ENCODE measurements at regions not wholly inside any gene's neighbourhood (a gene's known extent, or its start where the extent isn't known, plus 50 kb on each side); places are given as distances from the start of the nearest gene placed in this dataset.

- TF ChIP-seq POLR2AphosphoS5 (IDR thresholded peaks at IDR 0.05; ENCODE audit: low read depth, low read length) (no peak), SP1 (IDR thresholded peaks at IDR 0.05; ENCODE audit: low read depth) (no peak), FOSL1 (IDR thresholded peaks at IDR 0.05; ENCODE audit: low read depth) (no peak), POLR2A (IDR thresholded peaks at IDR 0.05; ENCODE audit: borderline replicate concordance, extremely low read depth, insufficient read depth, insufficient read length) (no peak), ZNF274 (IDR thresholded peaks at IDR 0.05; ENCODE audit: low read depth, low read length) (no peak), YY1 (IDR thresholded peaks at IDR 0.05; ENCODE audit: extremely low read depth, insufficient replicate concordance, low read depth, low read length) (no peak), CEBPB (IDR thresholded peaks at IDR 0.05; ENCODE audit: low read depth) (no peak), EZH2 (IDR thresholded peaks at IDR 0.05) (no peak)
- TF ChIP-seq, protein P1, sequence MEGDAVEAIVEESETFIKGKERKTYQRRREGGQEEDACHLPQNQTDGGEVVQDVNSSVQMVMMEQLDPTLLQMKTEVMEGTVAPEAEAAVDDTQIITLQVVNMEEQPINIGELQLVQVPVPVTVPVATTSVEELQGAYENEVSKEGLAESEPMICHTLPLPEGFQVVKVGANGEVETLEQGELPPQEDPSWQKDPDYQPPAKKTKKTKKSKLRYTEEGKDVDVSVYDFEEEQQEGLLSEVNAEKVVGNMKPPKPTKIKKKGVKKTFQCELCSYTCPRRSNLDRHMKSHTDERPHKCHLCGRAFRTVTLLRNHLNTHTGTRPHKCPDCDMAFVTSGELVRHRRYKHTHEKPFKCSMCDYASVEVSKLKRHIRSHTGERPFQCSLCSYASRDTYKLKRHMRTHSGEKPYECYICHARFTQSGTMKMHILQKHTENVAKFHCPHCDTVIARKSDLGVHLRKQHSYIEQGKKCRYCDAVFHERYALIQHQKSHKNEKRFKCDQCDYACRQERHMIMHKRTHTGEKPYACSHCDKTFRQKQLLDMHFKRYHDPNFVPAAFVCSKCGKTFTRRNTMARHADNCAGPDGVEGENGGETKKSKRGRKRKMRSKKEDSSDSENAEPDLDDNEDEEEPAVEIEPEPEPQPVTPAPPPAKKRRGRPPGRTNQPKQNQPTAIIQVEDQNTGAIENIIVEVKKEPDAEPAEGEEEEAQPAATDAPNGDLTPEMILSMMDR (IDR thresholded peaks at IDR 0.05 in 2 of 3, conservative IDR thresholded peaks at IDR 0.05 in 1 of 3; ENCODE audit: borderline replicate concordance in 1 of 3, insufficient read depth in 1 of 3, low read depth in 2 of 3, low read length in 2 of 3), result no peak
- TF ChIP-seq, protein P2, sequence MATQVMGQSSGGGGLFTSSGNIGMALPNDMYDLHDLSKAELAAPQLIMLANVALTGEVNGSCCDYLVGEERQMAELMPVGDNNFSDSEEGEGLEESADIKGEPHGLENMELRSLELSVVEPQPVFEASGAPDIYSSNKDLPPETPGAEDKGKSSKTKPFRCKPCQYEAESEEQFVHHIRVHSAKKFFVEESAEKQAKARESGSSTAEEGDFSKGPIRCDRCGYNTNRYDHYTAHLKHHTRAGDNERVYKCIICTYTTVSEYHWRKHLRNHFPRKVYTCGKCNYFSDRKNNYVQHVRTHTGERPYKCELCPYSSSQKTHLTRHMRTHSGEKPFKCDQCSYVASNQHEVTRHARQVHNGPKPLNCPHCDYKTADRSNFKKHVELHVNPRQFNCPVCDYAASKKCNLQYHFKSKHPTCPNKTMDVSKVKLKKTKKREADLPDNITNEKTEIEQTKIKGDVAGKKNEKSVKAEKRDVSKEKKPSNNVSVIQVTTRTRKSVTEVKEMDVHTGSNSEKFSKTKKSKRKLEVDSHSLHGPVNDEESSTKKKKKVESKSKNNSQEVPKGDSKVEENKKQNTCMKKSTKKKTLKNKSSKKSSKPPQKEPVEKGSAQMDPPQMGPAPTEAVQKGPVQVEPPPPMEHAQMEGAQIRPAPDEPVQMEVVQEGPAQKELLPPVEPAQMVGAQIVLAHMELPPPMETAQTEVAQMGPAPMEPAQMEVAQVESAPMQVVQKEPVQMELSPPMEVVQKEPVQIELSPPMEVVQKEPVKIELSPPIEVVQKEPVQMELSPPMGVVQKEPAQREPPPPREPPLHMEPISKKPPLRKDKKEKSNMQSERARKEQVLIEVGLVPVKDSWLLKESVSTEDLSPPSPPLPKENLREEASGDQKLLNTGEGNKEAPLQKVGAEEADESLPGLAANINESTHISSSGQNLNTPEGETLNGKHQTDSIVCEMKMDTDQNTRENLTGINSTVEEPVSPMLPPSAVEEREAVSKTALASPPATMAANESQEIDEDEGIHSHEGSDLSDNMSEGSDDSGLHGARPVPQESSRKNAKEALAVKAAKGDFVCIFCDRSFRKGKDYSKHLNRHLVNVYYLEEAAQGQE (IDR thresholded peaks at IDR 0.05; ENCODE audit: low read depth), result no peak
- TF ChIP-seq, protein P3, sequence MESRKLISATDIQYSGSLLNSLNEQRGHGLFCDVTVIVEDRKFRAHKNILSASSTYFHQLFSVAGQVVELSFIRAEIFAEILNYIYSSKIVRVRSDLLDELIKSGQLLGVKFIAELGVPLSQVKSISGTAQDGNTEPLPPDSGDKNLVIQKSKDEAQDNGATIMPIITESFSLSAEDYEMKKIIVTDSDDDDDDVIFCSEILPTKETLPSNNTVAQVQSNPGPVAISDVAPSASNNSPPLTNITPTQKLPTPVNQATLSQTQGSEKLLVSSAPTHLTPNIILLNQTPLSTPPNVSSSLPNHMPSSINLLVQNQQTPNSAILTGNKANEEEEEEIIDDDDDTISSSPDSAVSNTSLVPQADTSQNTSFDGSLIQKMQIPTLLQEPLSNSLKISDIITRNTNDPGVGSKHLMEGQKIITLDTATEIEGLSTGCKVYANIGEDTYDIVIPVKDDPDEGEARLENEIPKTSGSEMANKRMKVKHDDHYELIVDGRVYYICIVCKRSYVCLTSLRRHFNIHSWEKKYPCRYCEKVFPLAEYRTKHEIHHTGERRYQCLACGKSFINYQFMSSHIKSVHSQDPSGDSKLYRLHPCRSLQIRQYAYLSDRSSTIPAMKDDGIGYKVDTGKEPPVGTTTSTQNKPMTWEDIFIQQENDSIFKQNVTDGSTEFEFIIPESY (IDR thresholded peaks at IDR 0.05; ENCODE audit: extremely low read depth, insufficient replicate concordance, low read length), result no peak
Measured at GRCh38 chr6:22825210-22825609, 255.8 kb downstream of the HDGFL1 start.
